A549 (cell line): ENCODE measurements at regions not wholly inside any gene's neighbourhood (a gene's known extent, or its start where the extent isn't known, plus 50 kb on each side); places are given as distances from the start of the nearest gene placed in this dataset.

Experiments used
- ATAC-seq, 2 experiments: fragments of 200-7000 bp in 1 of 2; fragments of >200 bp in 1 of 2; cut with Nextera tagmentation in 1 of 2; cut with Tn5 transposase in 1 of 2; 3 replicates each; pipeline versions ENCODE4 v1.8.0 to v1.9.1; 2018 to 2020; ENCODE audit warnings: mild to moderate bottlenecking in 1 of 2, moderate library complexity in 1 of 2
- CTCF ChIA-PET: fragments of 300-600 bp; sonication (Branson Sonifier 250); formaldehyde crosslinking; extraction: SDS; loops from one replicate; lab custom pipeline; 2021; ENCODE audit warnings: antibody characterized with exemption, inconsistent platforms; lab: Yijun Ruan, JAX
- POLR2A ChIA-PET: fragments of 350-600 bp; formaldehyde crosslinking; extraction: SDS; loops from one replicate; lab custom pipeline; 2021; ENCODE audit warnings: antibody characterized with exemption, inconsistent platforms; lab: Yijun Ruan, JAX
- DNase-seq, 2 experiments: peaks; one replicate each; pipeline versions ENCODE4 v3.0.0 to v3.0.0-alpha.2; 2011 to 2016; ENCODE audit warnings: low read depth in 1 of 2, low spot score in 1 of 2
- FAIRE-seq: peaks from 2 replicates; lab custom pipeline; 2011; peaks lifted over from hg19 to GRCh38; lab: Jason Lieb, UNC
- H3K27ac ChIP-seq, 2 experiments: fragments of >200 bp; sonication (Bioruptor Twin); formaldehyde crosslinking; 3 replicates each; pipeline ENCODE4 v1.5.1; 2016 to 2017
- H3K4me1 ChIP-seq: fragments of >200 bp; sonication (Bioruptor Twin); formaldehyde crosslinking; 3 replicates; pipeline ENCODE4 v1.6.1; 2016
- H3K4me2 ChIP-seq: fragments of >200 bp; sonication (Bioruptor Twin); formaldehyde crosslinking; 3 replicates; pipeline ENCODE4 v1.6.1; 2016
- H3K4me3 ChIP-seq: fragments of >200 bp; sonication (Bioruptor Twin); formaldehyde crosslinking; 3 replicates; pipeline ENCODE4 v1.5.1; 2016
- H3K9me3 ChIP-seq: fragments of >200 bp; sonication (Bioruptor Twin); formaldehyde crosslinking; 3 replicates; pipeline ENCODE4 v1.6.1; 2016
- BHLHE40 ChIP-seq: IDR thresholded peaks from 2 replicates; pipeline ENCODE4 v1.6.1; 2012; ENCODE audit warnings: low read depth, low read length, inconsistent platforms
- CBX2 ChIP-seq: fragments of 200-600 bp; sonication (generic); IDR thresholded peaks from 2 replicates; pipeline ENCODE4 v1.6.1; 2016; ENCODE audit warnings: low read depth, mild to moderate bottlenecking, borderline replicate concordance
- CEBPB ChIP-seq, 2 experiments: fragments of >200 bp in 1 of 2; sonication (Bioruptor Twin) in 1 of 2; formaldehyde crosslinking in 1 of 2; IDR thresholded peaks; 2 replicates each; pipeline ENCODE4 v1.6.1; 2012 to 2016
- CHD4 ChIP-seq: fragments of 200-600 bp; sonication (generic); IDR thresholded peaks from 2 replicates; pipeline ENCODE4 v1.6.1; 2016; ENCODE audit warnings: antibody characterized with exemption, mild to moderate bottlenecking, borderline replicate concordance
- CTCF ChIP-seq: fragments of >200 bp; sonication (Bioruptor Twin); formaldehyde crosslinking; IDR thresholded peaks from 3 replicates; pipeline ENCODE4 v1.5.1; 2016
- E2F6 ChIP-seq: IDR thresholded peaks from 2 replicates; pipeline ENCODE4 v1.6.1; 2012; ENCODE audit warnings: low read depth, borderline replicate concordance
- EHMT2 ChIP-seq: fragments of 200-600 bp; sonication (generic); IDR thresholded peaks from 2 replicates; pipeline ENCODE4 v1.6.1; 2016; ENCODE audit warnings: antibody characterized with exemption, low read depth, mild to moderate bottlenecking, moderate library complexity
- ELK1 ChIP-seq: fragments of 150-350 bp; IDR thresholded peaks from 2 replicates; pipeline ENCODE4 v1.6.1; 2014; ENCODE audit warnings: low read depth, mild to moderate bottlenecking, low read length
- GATA3 ChIP-seq: IDR thresholded peaks from 2 replicates; pipeline ENCODE4 v1.6.1; 2012; ENCODE audit warnings: borderline replicate concordance
- HDAC2 ChIP-seq: fragments of 200-600 bp; sonication (generic); IDR thresholded peaks from 2 replicates; pipeline ENCODE4 v1.6.1; 2016
- HES2 ChIP-seq: fragments of >200 bp; sonication (Bioruptor Twin); formaldehyde crosslinking; IDR thresholded peaks from 2 replicates; pipeline ENCODE4 v1.6.1; 2016
- HMGXB4 ChIP-seq: fragments of 250-450 bp; sonication (Bioruptor Pico); IDR thresholded peaks from 2 replicates; pipeline ENCODE4 v1.5.0; 2021; ENCODE audit warnings: mild to moderate bottlenecking, moderate library complexity, borderline replicate concordance
- JUN ChIP-seq, 2 experiments: fragments of >200 bp; sonication (Bioruptor Twin); formaldehyde crosslinking; IDR thresholded peaks; 2 replicates in 1 of 2; 3 replicates in 1 of 2; pipeline ENCODE4 v1.6.1; 2016 to 2017
- MAZ ChIP-seq: fragments of 150-350 bp; IDR thresholded peaks from 2 replicates; pipeline ENCODE4 v1.6.1; 2014; ENCODE audit warnings: antibody characterized with exemption, low read depth, low read length, borderline replicate concordance
- MYC ChIP-seq: IDR thresholded peaks from 2 replicates; pipeline ENCODE4 v1.6.1; 2012; ENCODE audit warnings: mild to moderate bottlenecking, inconsistent platforms, low read length, improper control_type of control experiment, borderline replicate concordance
- NFE2L2 ChIP-seq: fragments of 150-350 bp; conservative IDR thresholded peaks from 2 replicates; pipeline ENCODE4 v1.6.1; 2014; ENCODE audit warnings: low read length
- NR3C1 ChIP-seq: fragments of >200 bp; sonication (Bioruptor Twin); formaldehyde crosslinking; IDR thresholded peaks from 3 replicates; pipeline ENCODE4 v1.6.1; 2017
- RARB ChIP-seq: fragments of 250-450 bp; sonication (Bioruptor Pico); IDR thresholded peaks from 2 replicates; pipeline ENCODE4 v1.8.0; 2021; ENCODE audit warnings: mild to moderate bottlenecking, moderate library complexity
- RFX5 ChIP-seq: fragments of 450-650 bp; IDR thresholded peaks from 2 replicates; pipeline ENCODE4 v1.7.1; 2014; ENCODE audit warnings: antibody characterized with exemption, mild to moderate bottlenecking, moderate library complexity
- SREBF2 ChIP-seq: fragments of 450-650 bp; IDR thresholded peaks from 2 replicates; pipeline ENCODE4 v1.6.1; 2014; ENCODE audit warnings: mild to moderate bottlenecking, moderate library complexity
- TFCP2L1 ChIP-seq: fragments of 250-450 bp; sonication (Bioruptor Pico); IDR thresholded peaks from 2 replicates; pipeline ENCODE4 v1.5.0; 2021; ENCODE audit warnings: mild to moderate bottlenecking
- TP53 ChIP-seq: fragments of 250-450 bp; sonication (Bioruptor Pico); IDR thresholded peaks from 2 replicates; pipeline ENCODE4 v1.5.0; 2021; ENCODE audit warnings: mild to moderate bottlenecking, moderate library complexity
- USF2 ChIP-seq: fragments of 450-650 bp; IDR thresholded peaks from 2 replicates; pipeline ENCODE4 v1.6.1; 2014; ENCODE audit warnings: antibody characterized with exemption
- ZC3H11A ChIP-seq: fragments of 450-650 bp; IDR thresholded peaks from 2 replicates; pipeline ENCODE4 v1.6.1; 2014; ENCODE audit warnings: antibody characterized with exemption, mild to moderate bottlenecking
- ZFP36 ChIP-seq: fragments of 450-650 bp; IDR thresholded peaks from 2 replicates; pipeline ENCODE4 v1.6.1; 2014; ENCODE audit warnings: borderline replicate concordance; ENCODE audit not compliant: partially characterized antibody
- ZSCAN20 ChIP-seq: fragments of 250-450 bp; sonication (Bioruptor Pico); IDR thresholded peaks from 2 replicates; pipeline ENCODE4 v1.8.0; 2022; ENCODE audit warnings: mild to moderate bottlenecking, moderate library complexity
- WGBS: methylation state at CpG from one replicate; pipeline ENCODE4 v1.1.6; 2017; ENCODE audit errors: missing lambda C conversion rate; 5-methylcytosine and 5-hydroxymethylcytosine counted together
- TF ChIP-seq, protein P1 (sequence below): IDR thresholded peaks from 2 replicates; pipeline ENCODE4 v1.6.1; 2012
- TF ChIP-seq, protein P2 (sequence below): fragments of 250-450 bp; sonication (Bioruptor Pico); IDR thresholded peaks from 2 replicates; pipeline ENCODE4 v1.5.0; 2020; ENCODE audit warnings: low read depth, mild to moderate bottlenecking, moderate library complexity

DNA sequence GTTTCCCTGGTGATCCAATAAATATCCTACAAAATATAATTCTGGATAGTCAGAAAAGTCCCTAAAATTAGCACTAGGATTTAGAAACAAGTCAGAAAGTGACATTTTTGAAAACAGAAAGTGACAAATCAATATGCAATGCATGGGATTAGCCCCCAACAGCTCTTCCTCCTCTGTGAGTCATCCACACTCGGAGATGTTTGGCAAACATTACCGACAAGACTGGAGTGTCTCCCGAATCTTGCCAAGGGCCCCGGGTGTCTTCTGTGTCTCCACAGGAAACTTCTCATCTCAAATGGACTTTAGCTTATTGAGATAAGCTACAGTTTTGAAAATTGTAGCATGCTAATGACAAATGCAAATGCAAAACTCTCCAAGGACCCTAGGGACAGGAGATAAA lies 398.9 kb upstream of the CCDC196 start:
- CTCF ChIA-PET, result interaction anchor here (1.2 kb wide), 1 partner anchor 13 kb away, joined by 3 read pairs; no protein-coding TSS in a partner anchor
- Histone ChIP-seq H3K4me1 (no peaks in the 10 kb centered on the region), H3K4me2 (no peak overlapping the region), H3K4me3 (no peak overlapping the region), H3K27ac (no peak overlapping the region), H3K9me3 (no peaks in the 10 kb centered on the region)
- ATAC-seq (no peak), FAIRE-seq (no peak), DNase-seq (no peak)
- POLR2A ChIA-PET, result no interaction called here
- TF ChIP-seq HMGXB4 (CRISPR knock-in tag) (no peak), TFCP2L1 (no peak), CEBPB (IDR thresholded peaks at IDR 0.05) (no peak), MYC (no peak), HDAC2 (no peak), ZSCAN20 (CRISPR knock-in tag) (no peak), ELK1 (no peak), BHLHE40 (no peak), USF2 (no peak), EHMT2 (no peak), CTCF (no peak), RFX5 (no peak), E2F6 (no peak), JUN (IDR thresholded peaks at IDR 0.05) (no peak), CHD4 (no peak), GATA3 (no peak), NFE2L2 (no peak), ZC3H11A (no peak)
- TF ChIP-seq, protein P1, sequence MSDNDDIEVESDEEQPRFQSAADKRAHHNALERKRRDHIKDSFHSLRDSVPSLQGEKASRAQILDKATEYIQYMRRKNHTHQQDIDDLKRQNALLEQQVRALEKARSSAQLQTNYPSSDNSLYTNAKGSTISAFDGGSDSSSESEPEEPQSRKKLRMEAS, result no peak
- 2% methylated on average over 4 of the region's 4 CpGs for WGBS

GRCh38 chr14:66088656-66089055 lies 397.5 kb upstream of the CCDC196 start:
- H3K9me3 ChIP-seq, result no peaks in the 10 kb centered on the region
- no peak for TF ChIP-seq RARB (CRISPR knock-in tag)
- TF ChIP-seq, protein P1, result no peak
- TF ChIP-seq TP53 (CRISPR knock-in tag), result no peak
- TF ChIP-seq ZFP36, result no peak
- TF ChIP-seq, protein P2, sequence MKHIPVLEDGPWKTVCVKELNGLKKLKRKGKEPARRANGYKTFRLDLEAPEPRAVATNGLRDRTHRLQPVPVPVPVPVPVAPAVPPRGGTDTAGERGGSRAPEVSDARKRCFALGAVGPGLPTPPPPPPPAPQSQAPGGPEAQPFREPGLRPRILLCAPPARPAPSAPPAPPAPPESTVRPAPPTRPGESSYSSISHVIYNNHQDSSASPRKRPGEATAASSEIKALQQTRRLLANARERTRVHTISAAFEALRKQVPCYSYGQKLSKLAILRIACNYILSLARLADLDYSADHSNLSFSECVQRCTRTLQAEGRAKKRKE (CRISPR knock-in tag), result no peak
- no peak for TF ChIP-seq GATA3
- no peak for TF ChIP-seq HDAC2
- TF ChIP-seq HES2, result no peak
- no peak for TF ChIP-seq SREBF2
- TF ChIP-seq NR3C1, result no peak
- TF ChIP-seq MAZ, result no peak
- TF ChIP-seq CBX2, result no peak
- TF ChIP-seq ELK1, result no peak
- TF ChIP-seq MYC, result no peak
- no peak for TF ChIP-seq USF2
- CTCF ChIA-PET, result no interaction called here
- 58% methylated on average over 3 of the region's 3 CpGs for WGBS
- POLR2A ChIA-PET, result no interaction called here
- DNase-seq (no peak), ATAC-seq (no peak), FAIRE-seq (no peak)
- H3K4me1 ChIP-seq, result no peaks in the 10 kb centered on the region
- H3K4me3 ChIP-seq, result no peak overlapping the region
- H3K4me2 ChIP-seq, result no peak overlapping the region
- no peak overlapping the region for H3K27ac ChIP-seq
